Prostate gland (tissue), 2 donors: ENCODE measurements at regions not wholly inside any gene's neighbourhood (a gene's known extent, or its start where the extent isn't known, plus 50 kb on each side); places are given as distances from the start of the nearest gene placed in this dataset.

Experiments used
- DNase-seq: peaks from one replicate; pipeline ENCODE4 v3.0.0-alpha.2; 2019; ENCODE audit warnings: low spot score
- H3K27ac ChIP-seq, 2 donors: fragments of 200-600 bp; sonication (generic); 2 replicates each; pipeline ENCODE4 v1.5.1; 2017 to 2019
- H3K27me3 ChIP-seq: fragments of 200-600 bp; sonication (generic); replicated peaks from 2 replicates; pipeline ENCODE4 v1.5.1; 2019; ENCODE audit not compliant: insufficient read depth
- H3K36me3 ChIP-seq, 2 donors: fragments of 200-600 bp; sonication (generic); 1 replicate in 1 of 2; 2 replicates in 1 of 2; pipeline versions ENCODE4 v1.5.1 to v1.8.1; 2017 to 2019
- H3K4me1 ChIP-seq: fragments of 200-600 bp; sonication (generic); replicated peaks from 2 replicates; pipeline ENCODE4 v1.5.1; 2019
- H3K4me3 ChIP-seq, 2 donors: fragments of 200-600 bp; sonication (generic); 2 replicates each; pipeline ENCODE4 v1.5.1; 2017 to 2019
- H3K9me3 ChIP-seq: fragments of 200-600 bp; sonication (generic); 2 replicates; pipeline ENCODE4 v1.5.1; 2017
- CTCF ChIP-seq, 4 experiments: fragments of 200-600 bp in 2 of 4; fragments of 450-650 bp in 2 of 4; sonication (generic) in 2 of 4; IDR thresholded peaks; 1 replicate in 3 of 4; 2 replicates in 1 of 4; pipeline ENCODE4 v1.5.1; 2016 to 2019; ENCODE audit warnings: antibody characterized with exemption in 4 of 4, mild to moderate bottlenecking in 2 of 4, moderate library complexity in 2 of 4
- POLR2A ChIP-seq: fragments of 450-650 bp; IDR thresholded peaks from one replicate; pipeline ENCODE4 v1.6.1; 2016; ENCODE audit warnings: antibody characterized with exemption, mild to moderate bottlenecking
- POLR2AphosphoS5 ChIP-seq: sonication (generic); formaldehyde crosslinking; IDR thresholded peaks from one replicate; pipeline ENCODE4 v1.6.1; 2017; ENCODE audit warnings: antibody characterized with exemption
- WGBS: methylation state at CpG from one replicate; pipeline ENCODE4 v1.1.5; 2018; 5-methylcytosine and 5-hydroxymethylcytosine counted together
- intact Hi-C: fragments of 100-400 bp; cut with DNase I; formaldehyde crosslinking; loops from one replicate; pipeline ENCODE4 v1.14.2; 2022

- no peak for DNase-seq
- Histone ChIP-seq H3K27ac (no peak overlapping the region), H3K36me3 (no peaks in the 10 kb centered on the region), H3K9me3 (no peaks in the 10 kb centered on the region), H3K27me3 (no peaks in the 10 kb centered on the region), H3K4me3 (no peak overlapping the region), H3K4me1 (no peaks in the 10 kb centered on the region)
- intact Hi-C loops: no loop called here
- WGBS: 84% methylated on average over 3 of the region's 3 CpGs
- TF ChIP-seq POLR2A (no peak), POLR2AphosphoS5 (no peak), CTCF (IDR thresholded peaks at IDR 0.05) (no peak)
Measured at GRCh38 chr12:115450017-115450416, 766.0 kb upstream of the TBX3 start.

GRCh38 chr12:115449526-115449925 is 765.6 kb upstream of the TBX3 start:
- TF ChIP-seq POLR2AphosphoS5 (no peak), POLR2A (no peak), CTCF (IDR thresholded peaks at IDR 0.05) (no peak)
- intact Hi-C loops: no loop called here
- no peaks in the 10 kb centered on the region for H3K9me3 ChIP-seq
- DNase-seq: no peak
- H3K36me3 ChIP-seq: no peaks in the 10 kb centered on the region
- no peaks in the 10 kb centered on the region for H3K4me1 ChIP-seq
- no peak overlapping the region for H3K27ac ChIP-seq
- WGBS: 90% methylated on average over 5 of the region's 5 CpGs
- H3K4me3 ChIP-seq: no peak overlapping the region
- no peaks in the 10 kb centered on the region for H3K27me3 ChIP-seq

DNA sequence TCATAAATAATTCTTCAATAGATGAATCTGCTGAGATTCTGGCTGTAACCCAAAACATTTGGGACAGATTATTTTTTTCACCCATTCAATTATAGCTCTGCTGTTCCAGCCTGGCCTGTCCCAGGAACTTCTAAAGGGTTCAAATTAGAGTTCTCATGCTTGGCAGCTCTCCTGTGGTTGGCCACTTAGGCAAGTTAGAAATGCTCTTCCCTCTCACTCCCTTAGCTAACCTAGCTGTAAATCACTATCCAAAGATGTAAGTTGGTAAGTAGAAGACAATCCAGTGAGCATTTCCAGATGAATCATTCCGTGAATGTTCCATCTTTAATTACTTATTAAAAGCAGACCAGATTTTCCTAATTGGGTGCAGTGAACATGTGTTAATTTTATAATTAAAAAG is 760.4 kb upstream of the TBX3 start:
- WGBS: 52% methylated on average over 1 of the region's 1 CpG
- Histone ChIP-seq H3K27ac (no peak overlapping the region), H3K36me3 (no peaks in the 10 kb centered on the region), H3K9me3 (no peaks in the 10 kb centered on the region), H3K4me3 (no peak overlapping the region), H3K27me3 (no peaks in the 10 kb centered on the region), H3K4me1 (no peaks in the 10 kb centered on the region)
- TF ChIP-seq CTCF (IDR thresholded peaks at IDR 0.05) (no peak), POLR2AphosphoS5 (no peak), POLR2A (no peak)
- intact Hi-C loops: no loop called here
- DNase-seq: no peak

DNA sequence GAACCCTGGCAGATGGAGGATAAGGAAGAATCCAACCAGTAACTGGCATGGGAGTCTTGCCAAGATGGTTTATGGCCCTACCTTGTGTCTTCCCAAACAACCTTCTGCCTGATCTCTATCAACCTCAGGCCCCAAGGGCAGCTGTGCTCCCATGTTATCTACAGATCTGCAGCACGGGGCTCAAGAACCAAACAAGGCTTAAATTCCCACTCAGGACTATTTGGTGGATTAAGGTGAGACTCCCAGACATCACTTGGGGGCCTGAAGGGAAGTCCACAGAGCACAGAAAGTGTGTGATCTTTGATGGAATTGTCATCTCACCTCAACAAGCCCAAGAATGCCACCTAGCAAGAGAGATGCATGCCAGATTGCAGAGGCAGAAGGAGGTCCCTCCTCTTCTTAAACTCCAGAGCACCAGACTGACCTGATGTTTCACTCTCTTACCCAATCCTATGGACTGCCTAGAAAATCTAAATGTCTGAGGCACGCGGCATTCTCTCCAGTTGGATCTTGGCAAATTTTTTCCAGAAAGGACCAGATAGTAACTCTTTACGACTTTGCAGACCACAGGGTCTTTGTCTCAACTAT is 759.5 kb upstream of the TBX3 start:
- TF ChIP-seq POLR2AphosphoS5 (no peak), CTCF (IDR thresholded peaks at IDR 0.05) (no peak), POLR2A (no peak)
- no peak overlapping the region for H3K4me3 ChIP-seq
- H3K9me3 ChIP-seq: no peaks in the 10 kb centered on the region
- WGBS: 65% methylated on average over 4 of the region's 4 CpGs
- no peaks in the 10 kb centered on the region for H3K27me3 ChIP-seq
- no peak for DNase-seq
- H3K36me3 ChIP-seq: no peaks in the 10 kb centered on the region
- H3K27ac ChIP-seq: no peak overlapping the region
- intact Hi-C loops: no loop called here
- no peaks in the 10 kb centered on the region for H3K4me1 ChIP-seq

DNA sequence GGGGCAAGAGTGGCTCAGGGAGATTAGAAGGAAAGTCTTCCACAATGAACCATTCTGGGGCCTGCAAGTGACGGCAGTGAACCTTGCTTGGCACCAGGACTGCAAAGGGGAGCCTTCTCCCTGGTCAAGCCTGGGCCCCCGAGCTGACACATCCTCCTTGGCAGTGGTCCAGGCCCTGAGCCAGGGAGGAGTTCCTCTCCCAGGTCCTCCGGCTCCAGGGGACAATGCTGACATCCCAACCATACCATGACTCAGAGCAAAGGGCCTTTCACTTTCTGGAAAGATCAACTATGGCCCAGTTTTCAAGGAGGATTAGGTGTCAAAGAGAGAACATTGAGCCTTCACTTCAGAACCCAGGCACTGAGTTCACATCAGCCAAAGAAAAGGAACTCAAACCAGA is 756.5 kb upstream of the TBX3 start:
- TF ChIP-seq CTCF (IDR thresholded peaks at IDR 0.05) (no peak), POLR2A (no peak), POLR2AphosphoS5 (no peak)
- Histone ChIP-seq H3K36me3 (no peaks in the 10 kb centered on the region), H3K27me3 (no peaks in the 10 kb centered on the region), H3K9me3 (no peaks in the 10 kb centered on the region), H3K4me1 (no peaks in the 10 kb centered on the region), H3K27ac (no peak overlapping the region), H3K4me3 (no peak overlapping the region)
- DNase-seq: no peak
- intact Hi-C loops: no loop called here
- 52% methylated on average over 3 of the region's 3 CpGs for WGBS
